GM12892 (cell line): ENCODE measurements at regions not wholly inside any gene's neighbourhood (a gene's known extent, or its start where the extent isn't known, plus 50 kb on each side); places are given as distances from the start of the nearest gene placed in this dataset.

Experiments used
- POLR2A ChIP-seq: IDR thresholded peaks from 2 replicates; pipeline ENCODE4 v1.6.1; 2011; ENCODE audit warnings: low read depth, low read length, control low read depth
- POLR2AphosphoS5 ChIP-seq: IDR thresholded peaks from 2 replicates; pipeline ENCODE4 v1.6.1; 2011; ENCODE audit warnings: low read depth, low read length, control low read depth

DNA sequence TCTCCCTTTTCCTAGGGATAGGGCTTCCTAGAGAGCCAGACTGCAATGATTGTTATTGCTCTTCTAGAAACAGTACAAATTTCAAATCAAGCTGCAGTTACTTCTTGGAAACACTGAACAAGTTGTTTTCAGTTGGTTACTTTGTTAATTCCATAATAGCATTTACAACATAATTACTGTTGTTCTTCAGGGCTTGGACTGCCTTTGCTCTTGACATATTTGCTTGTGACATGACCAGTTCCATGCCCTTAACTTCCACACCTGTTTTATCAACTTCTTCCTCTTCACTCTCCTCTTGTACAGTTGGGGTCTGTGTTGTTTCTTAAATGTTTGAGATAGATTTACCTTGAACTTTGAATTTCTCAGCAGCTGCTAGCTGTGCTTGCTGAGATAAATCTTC is 104.4 kb downstream of the SEC23IP start:
- TF ChIP-seq POLR2A (no peak), POLR2AphosphoS5 (no peak)
